HuH-7.5 (cell line): ENCODE measurements at regions not wholly inside any gene's neighbourhood (a gene's known extent, or its start where the extent isn't known, plus 50 kb on each side); places are given as distances from the start of the nearest gene placed in this dataset.

Experiments used
- DNase-seq: peaks from one replicate; pipeline ENCODE4 v3.0.0; 2011; ENCODE audit warnings: low spot score

GRCh38 chr12:93103154-93103553 is 174.1 kb upstream of the EEA1 start:
- no peak for DNase-seq

GRCh38 chr12:93104535-93104934 is 175.4 kb upstream of the EEA1 start:
- DNase-seq: no peak

GRCh38 chr12:93106910-93107309 is 177.8 kb upstream of the EEA1 start:
- DNase-seq: no peak

GRCh38 chr12:93107514-93108312 is 178.6 kb upstream of the EEA1 start:
- no peak for DNase-seq

GRCh38 chr12:93108985-93109384 is 179.9 kb upstream of the EEA1 start:
- no peak for DNase-seq

GRCh38 chr12:93109551-93110203 is 180.6 kb upstream of the EEA1 start:
- no peak for DNase-seq

- no peak for DNase-seq
Measured at GRCh38 chr12:93111773-93112172, 182.7 kb upstream of the EEA1 start.

- DNase-seq: no peak
Measured at GRCh38 chr12:93113317-93114006, 184.4 kb upstream of the EEA1 start.

- no peak for DNase-seq
Measured at GRCh38 chr12:93115198-93115601, 186.1 kb upstream of the EEA1 start.

- DNase-seq: no peak
Measured at GRCh38 chr12:93115646-93116045, 186.6 kb upstream of the EEA1 start.

GRCh38 chr12:93116632-93117031 is 187.5 kb upstream of the EEA1 start:
- no peak for DNase-seq

- no peak for DNase-seq
Measured at GRCh38 chr12:93121729-93122488, 192.8 kb upstream of the EEA1 start.

GRCh38 chr12:93122569-93123091 is 193.5 kb upstream of the EEA1 start:
- DNase-seq: no peak

GRCh38 chr12:93125126-93125525 is 196.0 kb upstream of the EEA1 start:
- DNase-seq: no peak

- DNase-seq: no peak
Measured at GRCh38 chr12:93126069-93126474, 197.0 kb upstream of the EEA1 start.

- no peak for DNase-seq
Measured at GRCh38 chr12:93127107-93127560, 198.0 kb upstream of the EEA1 start.

- peak; percentile 44 for DNase-seq
Measured at GRCh38 chr12:93127582-93128331, 198.7 kb upstream of the EEA1 start.

- no peak for DNase-seq
Measured at GRCh38 chr12:93128332-93128707, 199.2 kb upstream of the EEA1 start.

GRCh38 chr12:93130366-93131054 is 201.4 kb upstream of the EEA1 start:
- no peak for DNase-seq

- DNase-seq: no peak
Measured at GRCh38 chr12:93133361-93133760, 204.3 kb upstream of the EEA1 start.
